Bronchial epithelial cell (primary cell): ENCODE measurements at regions not wholly inside any gene's neighbourhood (a gene's known extent, or its start where the extent isn't known, plus 50 kb on each side); places are given as distances from the start of the nearest gene placed in this dataset.
A peak's percentile ranks its signal among the peaks of the same experiment; 100 is the strongest.

Source experiments
- DNase-seq: peaks from one replicate; pipeline ENCODE4 v3.0.0-alpha.2; 2010; ENCODE audit warnings: low read depth
- FAIRE-seq: peaks from 2 replicates; lab custom pipeline; 2011; peaks lifted over from hg19 to GRCh38; lab: Jason Lieb, UNC
- H3K27me3 ChIP-seq: 2 replicates; pipeline ENCODE4 v1.5.1; 2011; ENCODE audit warnings: low read length; ENCODE audit not compliant: control insufficient read depth, insufficient read depth
- H3K36me3 ChIP-seq: 2 replicates; pipeline ENCODE4 v1.5.1; 2011; ENCODE audit warnings: low read length; ENCODE audit not compliant: control insufficient read depth, insufficient read depth
- H3K4me3 ChIP-seq: 2 replicates; pipeline ENCODE4 v1.5.1; 2011; ENCODE audit warnings: mild to moderate bottlenecking, low read depth, low read length, control low read depth
- TF ChIP-seq, protein P1 (sequence below): IDR thresholded peaks from 2 replicates; pipeline ENCODE4 v1.5.1; 2011; ENCODE audit warnings: mild to moderate bottlenecking, moderate library complexity, low read length, control low read depth, inconsistent platforms; ENCODE audit not compliant: insufficient read depth, severe bottlenecking

DNA sequence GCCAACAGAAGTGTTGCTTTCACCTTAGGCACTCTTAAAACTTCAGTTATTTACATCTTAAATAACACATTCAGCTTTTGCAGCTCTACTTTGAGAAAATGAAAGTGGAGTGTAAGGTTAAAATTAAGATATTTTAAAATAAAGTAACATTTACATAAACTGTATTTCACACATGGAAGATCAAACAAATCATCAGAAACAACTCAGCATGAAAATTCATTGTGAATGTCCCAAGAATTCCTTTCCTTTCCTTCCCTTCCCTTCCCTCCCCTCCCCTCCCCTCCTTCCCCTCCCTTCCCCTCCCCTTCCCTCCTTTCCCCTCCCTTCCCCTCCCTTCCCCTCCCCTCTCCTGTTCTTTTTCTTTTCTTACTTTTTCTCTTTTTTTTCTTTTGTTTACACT, 238.0 kb upstream of the DOK6 start:
- Histone ChIP-seq H3K36me3 (no peaks in the 10 kb centered on the region), H3K4me3 (no peak overlapping the region), H3K27me3 (no peaks in the 10 kb centered on the region)
- TF ChIP-seq, protein P1, sequence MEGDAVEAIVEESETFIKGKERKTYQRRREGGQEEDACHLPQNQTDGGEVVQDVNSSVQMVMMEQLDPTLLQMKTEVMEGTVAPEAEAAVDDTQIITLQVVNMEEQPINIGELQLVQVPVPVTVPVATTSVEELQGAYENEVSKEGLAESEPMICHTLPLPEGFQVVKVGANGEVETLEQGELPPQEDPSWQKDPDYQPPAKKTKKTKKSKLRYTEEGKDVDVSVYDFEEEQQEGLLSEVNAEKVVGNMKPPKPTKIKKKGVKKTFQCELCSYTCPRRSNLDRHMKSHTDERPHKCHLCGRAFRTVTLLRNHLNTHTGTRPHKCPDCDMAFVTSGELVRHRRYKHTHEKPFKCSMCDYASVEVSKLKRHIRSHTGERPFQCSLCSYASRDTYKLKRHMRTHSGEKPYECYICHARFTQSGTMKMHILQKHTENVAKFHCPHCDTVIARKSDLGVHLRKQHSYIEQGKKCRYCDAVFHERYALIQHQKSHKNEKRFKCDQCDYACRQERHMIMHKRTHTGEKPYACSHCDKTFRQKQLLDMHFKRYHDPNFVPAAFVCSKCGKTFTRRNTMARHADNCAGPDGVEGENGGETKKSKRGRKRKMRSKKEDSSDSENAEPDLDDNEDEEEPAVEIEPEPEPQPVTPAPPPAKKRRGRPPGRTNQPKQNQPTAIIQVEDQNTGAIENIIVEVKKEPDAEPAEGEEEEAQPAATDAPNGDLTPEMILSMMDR = no peak
- no peak for FAIRE-seq
- DNase-seq = no peak

DNA sequence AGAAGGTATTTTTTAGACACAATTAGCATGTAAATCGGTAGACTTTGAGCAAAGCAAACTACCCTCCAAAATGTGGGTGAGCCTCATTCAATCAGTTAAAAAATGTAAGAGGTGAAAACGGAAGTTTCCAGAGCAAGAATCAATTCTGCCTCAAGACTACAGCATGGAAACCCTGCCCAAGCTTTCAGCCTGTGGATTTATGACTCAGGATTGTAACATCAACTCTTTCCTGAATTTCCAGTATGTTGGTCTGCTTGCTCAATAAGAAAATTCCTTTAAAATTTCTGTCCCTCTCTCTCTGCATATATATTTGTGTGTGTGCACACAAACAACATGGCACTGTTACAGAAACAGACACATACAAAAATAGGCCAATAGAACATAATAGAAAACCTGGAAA, 228.6 kb upstream of the DOK6 start:
- TF ChIP-seq, protein P1 = no peak
- DNase-seq (peak; percentile 13), FAIRE-seq (no peak)
- no peaks in the 10 kb centered on the region for H3K27me3 ChIP-seq
- H3K4me3 ChIP-seq = no peak overlapping the region
- H3K36me3 ChIP-seq = no peaks in the 10 kb centered on the region

DNA sequence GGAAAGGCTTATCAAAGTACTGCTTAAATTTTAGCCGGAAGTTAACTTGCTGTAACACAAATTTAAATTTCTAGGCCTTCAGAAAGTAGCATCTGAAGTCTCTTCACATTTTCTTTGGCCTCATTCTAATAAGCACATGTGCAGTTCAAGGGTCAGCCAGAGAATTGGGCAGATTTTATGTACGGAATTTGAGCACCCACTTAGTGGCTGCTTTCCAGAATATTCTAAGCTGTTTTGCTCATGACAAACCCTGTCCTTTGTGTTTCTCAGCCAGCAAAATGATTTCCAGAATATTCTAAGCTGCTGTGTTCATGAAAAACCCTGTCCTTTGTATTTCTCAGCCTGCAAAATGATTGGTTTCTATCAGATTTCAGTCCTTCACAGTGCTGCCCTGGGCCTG, 225.0 kb upstream of the DOK6 start:
- no peak for FAIRE-seq
- DNase-seq = no peak
- H3K36me3 ChIP-seq = no peaks in the 10 kb centered on the region
- H3K27me3 ChIP-seq = no peaks in the 10 kb centered on the region
- TF ChIP-seq, protein P1 = no peak
- no peak overlapping the region for H3K4me3 ChIP-seq

DNA sequence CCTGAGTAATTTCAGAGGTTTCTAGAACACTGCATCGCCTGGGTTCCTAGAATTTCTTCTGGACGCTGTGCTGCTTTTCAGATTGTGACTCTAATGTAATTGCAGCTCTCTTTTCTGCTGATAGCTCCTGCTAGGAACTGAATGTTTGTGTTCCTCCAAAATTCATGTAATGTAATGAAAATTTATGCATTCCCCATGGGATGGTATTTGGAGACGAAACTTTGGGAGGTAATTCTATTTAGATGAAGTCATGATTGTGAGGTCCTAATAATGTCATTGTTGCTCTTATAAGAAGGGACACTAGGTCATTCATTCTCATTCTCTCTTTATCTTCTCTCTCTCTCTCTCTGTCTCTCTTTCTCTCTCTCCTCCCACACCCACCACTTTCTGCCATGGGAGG, 223.9 kb upstream of the DOK6 start:
- FAIRE-seq (no peak), DNase-seq (no peak)
- Histone ChIP-seq H3K27me3 (no peaks in the 10 kb centered on the region), H3K4me3 (no peak overlapping the region), H3K36me3 (no peaks in the 10 kb centered on the region)
- TF ChIP-seq, protein P1 = no peak

DNA sequence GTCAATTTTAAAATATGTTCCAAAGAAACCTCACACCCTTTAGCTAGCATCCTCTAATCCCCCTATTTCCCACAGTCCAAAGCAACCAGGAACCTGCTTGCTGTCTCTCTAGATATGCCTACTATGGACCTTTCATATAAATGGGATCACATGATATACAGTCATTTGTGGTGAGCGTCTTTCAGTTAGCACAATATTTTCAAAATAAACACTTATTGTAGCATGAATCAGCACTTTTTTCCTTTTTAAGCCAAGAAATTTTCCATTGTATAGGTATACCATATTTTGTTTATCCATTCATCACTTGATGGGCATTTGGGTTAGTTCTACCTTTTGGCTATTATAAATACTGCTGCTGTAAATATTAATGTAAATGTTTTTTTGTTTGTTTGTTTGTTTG, 223.0 kb upstream of the DOK6 start:
- DNase-seq (no peak), FAIRE-seq (no peak)
- no peaks in the 10 kb centered on the region for H3K36me3 ChIP-seq
- TF ChIP-seq, protein P1 = no peak
- no peak overlapping the region for H3K4me3 ChIP-seq
- no peaks in the 10 kb centered on the region for H3K27me3 ChIP-seq

DNA sequence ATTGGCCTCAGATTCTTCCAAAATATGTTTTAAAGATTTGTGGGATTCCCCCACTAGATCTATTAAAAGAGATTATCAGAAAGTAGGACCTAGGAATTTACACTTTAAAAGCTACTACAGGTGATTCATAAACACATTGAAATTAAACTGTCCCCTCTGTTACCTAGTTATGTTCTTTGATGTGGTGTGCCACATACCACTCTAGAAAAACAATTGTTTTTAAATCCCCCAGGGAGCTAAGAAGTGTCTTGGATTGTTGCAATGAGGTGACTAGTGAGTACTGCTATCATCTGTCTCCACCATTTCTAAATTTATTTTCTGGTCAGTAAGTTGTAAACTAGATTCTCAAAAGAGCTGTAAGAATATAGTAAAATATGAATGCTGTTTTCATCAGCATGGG, 214.5 kb upstream of the DOK6 start:
- no peak for FAIRE-seq
- Histone ChIP-seq H3K27me3 (no peaks in the 10 kb centered on the region), H3K4me3 (no peak overlapping the region), H3K36me3 (no peaks in the 10 kb centered on the region)
- no peak for DNase-seq
- TF ChIP-seq, protein P1 = no peak
